AG09309 (cell line): ENCODE measurements at regions not wholly inside any gene's neighbourhood (a gene's known extent, or its start where the extent isn't known, plus 50 kb on each side); places are given as distances from the start of the nearest gene placed in this dataset.

Experiments used
- DNase-seq: peaks from one replicate; pipeline ENCODE4 v3.0.0-alpha.2; 2010; ENCODE audit warnings: low read depth
- H3K4me3 ChIP-seq: 2 replicates; pipeline ENCODE4 v1.5.1; 2011; ENCODE audit warnings: mild to moderate bottlenecking, low read depth, low read length, moderate library complexity; ENCODE audit not compliant: control insufficient read depth
- TF ChIP-seq, protein P1 (sequence below): IDR thresholded peaks from 2 replicates; pipeline ENCODE4 v1.5.1; 2011; ENCODE audit warnings: mild to moderate bottlenecking, low read depth, low read length, inconsistent platforms; ENCODE audit not compliant: insufficient read depth, control insufficient read depth; ENCODE audit errors: missing control alignments

DNA sequence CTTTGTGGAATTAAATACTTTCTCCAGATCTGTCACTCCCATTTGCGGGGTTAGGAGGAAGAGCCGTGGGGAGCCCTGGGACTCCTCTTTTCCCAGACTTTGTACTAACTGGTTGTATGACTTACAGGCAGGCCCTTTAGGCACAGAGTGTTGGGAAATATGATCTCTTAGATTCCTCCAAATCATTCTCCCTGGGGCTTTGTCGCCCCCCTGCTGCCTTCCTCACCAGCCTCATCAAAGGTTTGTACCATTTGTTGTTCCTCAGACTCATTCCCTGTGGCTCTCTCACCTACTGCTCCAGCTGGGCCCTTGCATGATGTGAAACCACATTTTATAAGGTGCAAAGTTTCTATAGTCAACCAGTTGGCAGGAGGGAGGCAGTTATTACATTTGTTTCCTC is 56.4 kb downstream of the CRYGS start:
- DNase-seq: no peak
- TF ChIP-seq, protein P1, sequence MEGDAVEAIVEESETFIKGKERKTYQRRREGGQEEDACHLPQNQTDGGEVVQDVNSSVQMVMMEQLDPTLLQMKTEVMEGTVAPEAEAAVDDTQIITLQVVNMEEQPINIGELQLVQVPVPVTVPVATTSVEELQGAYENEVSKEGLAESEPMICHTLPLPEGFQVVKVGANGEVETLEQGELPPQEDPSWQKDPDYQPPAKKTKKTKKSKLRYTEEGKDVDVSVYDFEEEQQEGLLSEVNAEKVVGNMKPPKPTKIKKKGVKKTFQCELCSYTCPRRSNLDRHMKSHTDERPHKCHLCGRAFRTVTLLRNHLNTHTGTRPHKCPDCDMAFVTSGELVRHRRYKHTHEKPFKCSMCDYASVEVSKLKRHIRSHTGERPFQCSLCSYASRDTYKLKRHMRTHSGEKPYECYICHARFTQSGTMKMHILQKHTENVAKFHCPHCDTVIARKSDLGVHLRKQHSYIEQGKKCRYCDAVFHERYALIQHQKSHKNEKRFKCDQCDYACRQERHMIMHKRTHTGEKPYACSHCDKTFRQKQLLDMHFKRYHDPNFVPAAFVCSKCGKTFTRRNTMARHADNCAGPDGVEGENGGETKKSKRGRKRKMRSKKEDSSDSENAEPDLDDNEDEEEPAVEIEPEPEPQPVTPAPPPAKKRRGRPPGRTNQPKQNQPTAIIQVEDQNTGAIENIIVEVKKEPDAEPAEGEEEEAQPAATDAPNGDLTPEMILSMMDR: no peak

DNA sequence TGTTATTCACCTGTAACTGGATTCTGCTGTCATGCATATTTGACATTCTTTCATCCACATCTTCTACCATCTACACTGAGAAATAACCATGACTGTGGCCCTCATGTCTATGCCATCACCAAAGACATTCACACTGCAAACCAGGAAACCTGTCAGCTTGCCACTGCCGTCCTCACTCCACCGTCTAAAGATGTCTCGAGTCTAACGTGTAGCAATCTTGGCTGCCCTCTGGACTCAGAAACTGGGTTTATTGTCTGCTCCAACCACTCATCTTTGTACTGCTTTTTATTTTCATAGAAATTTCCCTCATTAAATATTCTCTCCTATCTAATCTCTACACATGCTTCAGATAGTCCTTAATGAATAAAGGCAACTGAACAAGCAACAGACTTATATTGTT is 57.1 kb downstream of the CRYGS start:
- no peak overlapping the region for H3K4me3 ChIP-seq
- TF ChIP-seq, protein P1: no peak
- no peak for DNase-seq

More for the DNA sequence above, 56.4 kb downstream of the CRYGS start:
- no peak overlapping the region for H3K4me3 ChIP-seq

DNA sequence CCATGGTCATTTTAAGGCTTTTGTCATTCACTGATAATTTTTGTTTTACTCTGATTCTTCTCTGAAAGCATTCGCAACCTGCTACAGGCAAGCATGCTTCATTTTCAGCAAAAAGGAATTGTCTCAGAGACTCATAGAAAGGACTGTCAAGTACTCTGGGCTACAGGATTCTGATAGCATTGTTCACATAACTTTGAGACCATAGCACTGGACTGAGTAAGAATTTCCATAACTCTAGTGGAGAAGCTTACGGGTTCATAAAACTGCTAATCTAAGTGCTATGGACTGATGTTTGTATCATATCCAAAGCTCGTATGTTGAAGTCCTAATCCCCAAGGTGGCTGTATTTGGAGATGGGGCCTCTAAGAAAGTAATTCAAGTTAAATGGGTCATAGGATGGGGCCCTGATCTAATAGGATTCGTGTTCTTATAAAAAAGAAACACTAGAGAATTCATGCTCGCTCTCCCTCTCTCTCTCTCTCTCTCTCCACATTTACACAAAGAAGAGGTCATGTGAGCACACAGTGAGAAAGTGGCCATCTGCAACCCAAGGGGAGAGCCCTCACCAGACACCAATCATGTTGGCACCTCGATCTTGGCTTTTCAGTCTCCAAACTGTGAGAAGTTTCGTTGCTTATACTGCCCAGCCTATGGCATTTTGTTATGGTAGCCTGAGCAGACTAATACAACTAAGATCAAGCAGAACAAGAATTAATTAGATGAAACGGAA is 60.4 kb downstream of the CRYGS start:
- TF ChIP-seq, protein P1: no peak
- no peak overlapping the region for H3K4me3 ChIP-seq
- DNase-seq: no peak

DNA sequence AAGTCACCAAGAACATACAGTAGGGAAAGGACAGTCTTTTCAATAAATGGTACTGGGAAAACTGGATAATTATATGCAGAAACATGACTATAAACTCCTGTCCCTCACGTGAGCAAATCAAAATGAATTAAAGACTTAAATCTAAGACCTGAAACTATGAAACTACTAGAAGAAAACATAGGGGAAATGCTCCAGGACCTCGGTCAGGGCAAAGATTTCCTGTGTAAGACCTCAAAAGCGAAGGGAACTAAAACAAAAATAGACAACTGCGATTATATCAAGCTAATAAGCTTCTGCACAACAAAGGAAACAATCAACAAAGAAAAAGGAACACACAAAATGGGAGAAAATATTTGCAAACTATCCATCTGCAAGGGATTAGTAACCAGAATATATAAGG is 62.7 kb downstream of the CRYGS start:
- TF ChIP-seq, protein P1: no peak
- no peak for DNase-seq
- H3K4me3 ChIP-seq: no peak overlapping the region

DNA sequence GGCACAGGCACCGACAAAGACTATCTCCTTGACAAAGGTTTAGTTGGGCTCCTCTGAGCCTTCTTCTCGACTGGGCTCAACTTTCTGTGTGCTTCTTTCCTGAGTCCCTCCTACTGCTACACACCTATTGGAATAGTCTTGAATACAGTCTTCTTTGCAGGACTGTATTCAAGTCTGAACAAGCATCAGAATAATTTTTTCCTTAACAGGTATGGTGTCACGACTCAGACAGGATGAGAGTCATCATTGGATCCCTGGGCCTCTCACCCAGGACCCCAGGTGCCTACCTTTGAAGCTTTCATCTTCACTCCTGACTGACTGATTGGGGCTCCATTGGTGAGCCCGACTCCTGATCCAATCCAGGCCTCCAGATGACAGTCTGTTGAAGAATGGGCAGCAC is 66.3 kb downstream of the CRYGS start:
- DNase-seq: no peak

DNA sequence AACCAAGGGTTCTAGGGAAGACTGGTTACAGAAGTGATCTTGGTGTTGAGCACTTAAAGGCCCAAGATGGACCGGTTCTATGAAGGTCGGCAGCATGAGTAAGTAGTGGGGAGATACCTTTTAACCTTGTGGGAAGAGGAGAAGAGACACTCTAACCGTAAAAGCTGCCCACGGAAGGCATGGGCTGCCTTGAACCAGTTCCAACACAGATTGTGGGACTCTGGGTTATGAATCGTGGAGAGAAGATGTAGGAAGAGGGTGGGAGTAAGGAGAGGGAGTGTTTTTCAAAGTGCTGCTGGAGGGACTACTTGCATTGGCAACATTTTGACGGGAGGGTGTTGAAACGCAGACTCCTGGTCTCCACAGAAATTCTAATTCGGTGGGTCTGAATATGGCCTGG is 67.1 kb downstream of the CRYGS start:
- no peak for DNase-seq
- TF ChIP-seq, protein P1: no peak
- H3K4me3 ChIP-seq: no peak overlapping the region

More for the DNA sequence above, 66.3 kb downstream of the CRYGS start:
- H3K4me3 ChIP-seq: no peak overlapping the region
- TF ChIP-seq, protein P1: no peak
